OCI-LY7 (cell line): ENCODE measurements at regions not wholly inside any gene's neighbourhood (a gene's known extent, or its start where the extent isn't known, plus 50 kb on each side); places are given as distances from the start of the nearest gene placed in this dataset.

Experiments used
- BruUV-seq: library from RNA; stranded (reverse); fragments of 400-500 nt; replicated peaks from 2 replicates; lab custom pipeline; 2021; lab: Mats Ljungman, UMichigan
- CTCF ChIA-PET: fragments of 300-600 bp; sonication (Branson Sonifier 250); formaldehyde crosslinking; loops from one replicate; lab custom pipeline; 2022; ENCODE audit warnings: antibody characterized with exemption; ENCODE audit not compliant: unreplicated experiment; lab: Charles Lee
- POLR2A ChIA-PET: fragments of 300-600 bp; sonication (Branson Sonifier 250); formaldehyde crosslinking; loops from one replicate; lab custom pipeline; 2022; ENCODE audit warnings: antibody characterized with exemption; lab: Charles Lee
- DNase-seq: peaks from one replicate; pipeline ENCODE4 v3.0.0-alpha.2; 2015; ENCODE audit warnings: low spot score
- H2AFZ ChIP-seq: fragments of 200-600 bp; sonication (generic), shearing (Covaris generic); 2 replicates; pipeline ENCODE4 v1.6.1; 2014; ENCODE audit warnings: mild to moderate bottlenecking, antibody characterized with exemption, low read length, moderate library complexity
- H3K27ac ChIP-seq: fragments of 200-600 bp; sonication (generic); 2 replicates; pipeline ENCODE4 v1.5.1; 2014; ENCODE audit warnings: mixed run types, low read depth, mild to moderate bottlenecking, moderate library complexity, low read length, inconsistent platforms; ENCODE audit not compliant: poor library complexity, severe bottlenecking
- H3K36me3 ChIP-seq: fragments of 200-600 bp; sonication (generic); 2 replicates; pipeline ENCODE4 v1.6.1; 2014; ENCODE audit warnings: mild to moderate bottlenecking, antibody characterized with exemption, low read length, moderate library complexity, mixed read lengths; ENCODE audit not compliant: insufficient read depth
- H3K4me1 ChIP-seq: fragments of 200-600 bp; sonication (generic); 2 replicates; pipeline ENCODE4 v1.5.1; 2014; ENCODE audit warnings: mild to moderate bottlenecking, low read length; ENCODE audit not compliant: insufficient read depth, poor library complexity, severe bottlenecking
- H3K4me2 ChIP-seq: fragments of 200-600 bp; sonication (generic); 2 replicates; pipeline ENCODE4 v1.6.1; 2014; ENCODE audit warnings: mild to moderate bottlenecking, low read length
- H3K4me3 ChIP-seq: fragments of 200-600 bp; sonication (generic); 2 replicates; pipeline ENCODE4 v1.5.1; 2014; ENCODE audit warnings: mild to moderate bottlenecking, low read depth, low read length; ENCODE audit not compliant: poor library complexity, severe bottlenecking
- H3K79me2 ChIP-seq: fragments of 200-600 bp; sonication (generic); 2 replicates; pipeline ENCODE4 v1.6.1; 2016; ENCODE audit warnings: low read depth, mild to moderate bottlenecking, low read length, moderate library complexity, mixed read lengths; ENCODE audit not compliant: insufficient read depth
- H3K9me2 ChIP-seq: fragments of 200-600 bp; sonication (generic); 2 replicates; pipeline ENCODE4 v1.6.1; 2016; ENCODE audit warnings: mild to moderate bottlenecking, low read length, mixed read lengths; ENCODE audit not compliant: insufficient read depth
- H3K9me3 ChIP-seq: fragments of 200-600 bp; sonication (generic); 2 replicates; pipeline ENCODE4 v1.6.1; 2014; ENCODE audit warnings: mild to moderate bottlenecking, mixed run types, low read length, mixed read lengths
- H4K20me1 ChIP-seq: fragments of 200-600 bp; sonication (generic); 2 replicates; pipeline ENCODE4 v1.6.1; 2014; ENCODE audit warnings: mild to moderate bottlenecking, antibody characterized with exemption, low read length, moderate library complexity, mixed read lengths; ENCODE audit not compliant: insufficient read depth
- EZH2phosphoT487 ChIP-seq: fragments of 200-600 bp; sonication (generic); IDR thresholded peaks from 2 replicates; pipeline ENCODE4 v1.6.1; 2018; ENCODE audit warnings: low read depth, borderline replicate concordance, mild to moderate bottlenecking, mixed run types, antibody characterized with exemption, low read length, moderate library complexity, mixed read lengths
- intact Hi-C: fragments of 100-400 bp; cut with micrococcal nuclease; formaldehyde crosslinking; loops from one replicate; pipeline ENCODE4 v1.10.0; 2022; ENCODE audit not compliant: unreplicated experiment
- TF ChIP-seq, protein P1 (sequence below): fragments of 200-600 bp; sonication (generic); conservative IDR thresholded peaks from 2 replicates; pipeline ENCODE4 v1.5.1; 2014; ENCODE audit warnings: mild to moderate bottlenecking, antibody characterized with exemption, low read length, moderate library complexity, mixed read lengths

DNA sequence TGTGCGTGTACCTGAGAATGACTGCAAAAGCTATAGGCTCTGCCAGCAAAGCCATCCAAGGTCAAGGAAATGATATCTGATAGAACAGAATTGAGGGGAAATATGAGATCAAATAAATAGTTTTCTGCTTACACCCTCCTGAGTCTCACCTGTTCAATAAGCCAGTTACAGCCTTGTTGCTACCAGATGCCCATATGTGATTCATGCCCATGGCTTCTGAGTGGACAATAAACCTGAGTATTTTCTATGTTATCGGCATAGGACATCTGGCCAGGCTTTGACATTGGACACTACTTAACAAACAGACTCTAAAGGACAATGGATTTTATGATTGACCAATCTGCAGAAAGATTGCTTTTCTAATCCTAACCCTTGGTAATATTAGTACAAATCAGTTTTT, 297.9 kb downstream of the LRATD1 start:
- no peak overlapping the region for H2AFZ ChIP-seq
- no peaks in the 10 kb centered on the region for H3K4me1 ChIP-seq
- no peak overlapping the region for H3K4me2 ChIP-seq
- no peaks in the 10 kb centered on the region for H3K36me3 ChIP-seq
- CTCF ChIA-PET = no interaction called here
- intact Hi-C loops = no loop called here
- TF ChIP-seq, protein P1, sequence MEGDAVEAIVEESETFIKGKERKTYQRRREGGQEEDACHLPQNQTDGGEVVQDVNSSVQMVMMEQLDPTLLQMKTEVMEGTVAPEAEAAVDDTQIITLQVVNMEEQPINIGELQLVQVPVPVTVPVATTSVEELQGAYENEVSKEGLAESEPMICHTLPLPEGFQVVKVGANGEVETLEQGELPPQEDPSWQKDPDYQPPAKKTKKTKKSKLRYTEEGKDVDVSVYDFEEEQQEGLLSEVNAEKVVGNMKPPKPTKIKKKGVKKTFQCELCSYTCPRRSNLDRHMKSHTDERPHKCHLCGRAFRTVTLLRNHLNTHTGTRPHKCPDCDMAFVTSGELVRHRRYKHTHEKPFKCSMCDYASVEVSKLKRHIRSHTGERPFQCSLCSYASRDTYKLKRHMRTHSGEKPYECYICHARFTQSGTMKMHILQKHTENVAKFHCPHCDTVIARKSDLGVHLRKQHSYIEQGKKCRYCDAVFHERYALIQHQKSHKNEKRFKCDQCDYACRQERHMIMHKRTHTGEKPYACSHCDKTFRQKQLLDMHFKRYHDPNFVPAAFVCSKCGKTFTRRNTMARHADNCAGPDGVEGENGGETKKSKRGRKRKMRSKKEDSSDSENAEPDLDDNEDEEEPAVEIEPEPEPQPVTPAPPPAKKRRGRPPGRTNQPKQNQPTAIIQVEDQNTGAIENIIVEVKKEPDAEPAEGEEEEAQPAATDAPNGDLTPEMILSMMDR = no peak
- no peak for TF ChIP-seq EZH2phosphoT487
- H3K4me3 ChIP-seq = no peak overlapping the region
- H3K9me3 ChIP-seq = no peaks in the 10 kb centered on the region
- no peaks in the 10 kb centered on the region for H3K79me2 ChIP-seq
- H3K9me2 ChIP-seq = no peaks in the 10 kb centered on the region
- POLR2A ChIA-PET = interaction anchor here (0.6 kb wide), 2 partner anchors 133 to 333 kb away, joined by 3 read pairs; no protein-coding TSS in a partner anchor
- no TSS peak for BruUV-seq
- H4K20me1 ChIP-seq = no peaks in the 10 kb centered on the region
- DNase-seq = no peak
- no peak overlapping the region for H3K27ac ChIP-seq

DNA sequence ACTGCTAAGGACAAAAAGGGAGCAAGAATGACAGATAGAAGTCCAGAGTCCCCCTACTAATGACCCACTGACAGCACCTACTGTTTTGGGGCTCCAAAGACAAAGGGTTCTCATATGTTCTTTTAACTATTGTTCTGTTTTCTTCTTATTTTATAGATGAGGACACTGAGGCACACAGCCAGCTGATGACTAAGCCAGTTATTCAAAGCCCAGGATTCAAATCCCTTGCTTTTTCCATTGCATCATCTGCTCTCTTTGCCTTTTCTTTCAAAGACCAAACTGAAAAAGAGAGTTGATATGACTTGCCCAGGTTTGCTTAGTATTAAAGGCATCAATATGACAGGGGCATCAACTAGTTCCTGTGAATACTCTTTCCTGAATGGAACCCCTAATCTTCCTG, 299.8 kb downstream of the LRATD1 start:
- Histone ChIP-seq H3K4me3 (no peak overlapping the region), H3K4me2 (no peak overlapping the region), H2AFZ (no peak overlapping the region), H3K27ac (no peak overlapping the region), H3K9me2 (no peaks in the 10 kb centered on the region), H4K20me1 (no peaks in the 10 kb centered on the region), H3K4me1 (no peaks in the 10 kb centered on the region), H3K9me3 (no peaks in the 10 kb centered on the region), H3K79me2 (no peaks in the 10 kb centered on the region), H3K36me3 (no peaks in the 10 kb centered on the region)
- TF ChIP-seq, protein P1 = no peak
- no peak for TF ChIP-seq EZH2phosphoT487
- intact Hi-C loops = no loop called here
- DNase-seq = no peak
- CTCF ChIA-PET = no interaction called here
- no TSS peak for BruUV-seq
- POLR2A ChIA-PET = no interaction called here

DNA sequence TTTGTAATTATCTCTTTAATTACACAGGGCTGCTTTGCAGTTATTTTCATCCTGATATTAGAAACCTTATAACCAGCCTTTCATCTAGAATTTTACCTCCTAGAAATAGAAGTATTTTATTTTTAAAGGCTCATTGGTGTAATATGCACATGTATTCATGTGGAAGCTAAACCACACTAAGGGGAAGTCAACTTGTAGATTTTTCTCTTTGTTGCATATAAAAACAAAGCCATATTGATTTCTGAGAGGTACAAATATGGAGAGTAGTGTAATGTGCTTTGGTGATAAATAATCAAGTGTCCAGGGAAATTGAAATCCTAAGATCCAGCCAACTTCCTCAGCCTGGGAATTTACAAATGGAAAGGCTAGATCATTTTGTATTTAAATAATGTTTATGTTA, 301.2 kb downstream of the LRATD1 start:
- intact Hi-C loops = no loop called here
- TF ChIP-seq EZH2phosphoT487 = no peak
- TF ChIP-seq, protein P1 = no peak

More for the DNA sequence above, 301.2 kb downstream of the LRATD1 start:
- Histone ChIP-seq H3K4me2 (no peak overlapping the region), H3K4me1 (no peaks in the 10 kb centered on the region), H3K4me3 (no peak overlapping the region), H3K36me3 (no peaks in the 10 kb centered on the region), H2AFZ (no peak overlapping the region), H3K27ac (no peak overlapping the region), H4K20me1 (no peaks in the 10 kb centered on the region), H3K9me2 (no peaks in the 10 kb centered on the region), H3K79me2 (no peaks in the 10 kb centered on the region), H3K9me3 (no peaks in the 10 kb centered on the region)
- POLR2A ChIA-PET = interaction anchor here (0.6 to 1.0 kb wide), 3 partner anchors 222 to 1393 kb away, joined by 3 read pairs; no protein-coding TSS in a partner anchor
- DNase-seq = no peak
- CTCF ChIA-PET = no interaction called here
- BruUV-seq = no TSS peak
